ENCODE measurements at regions not wholly inside any gene's neighbourhood (a gene's known extent, or its start where the extent isn't known, plus 50 kb on each side); places are given as distances from the start of the nearest gene placed in this dataset.

GRCh38 chr1:13976485-13976884 lies 276.5 kb downstream of the PRDM2 start:
- Histone ChIP-seq H3K36me3 (ENCODE audit: control insufficient read depth in 2 of 3, insufficient read depth in 3 of 3, low read length in 3 of 3) (no peaks in the 10 kb centered on the region), H3K27me3 (ENCODE audit: control insufficient read depth in 2 of 2, insufficient read depth in 2 of 2, low read length in 2 of 2) (no peaks in the 10 kb centered on the region), H3K9me3 (ENCODE audit: control insufficient read depth in 2 of 3, low read length in 3 of 3) (no peaks in the 10 kb centered on the region), H3K4me1 (ENCODE audit: control insufficient read depth in 2 of 2, insufficient read depth in 2 of 2, low read length in 2 of 2) (no peaks in the 10 kb centered on the region), H3K27ac (ENCODE audit: low read depth, low read length) (no peak overlapping the region), H3K4me3 (ENCODE audit: low read length) (no peak overlapping the region)
- CTCF ChIA-PET: no interaction called here
- H3K27ac Mint-ChIP-seq: no peak overlapping the region
- peaks cover 0 to 2% (median 0%) of the 10 kb centered on the region in 7 donors for H3K4me1 Mint-ChIP-seq
- peaks cover 0 to 31% (median 25%) of the 10 kb centered on the region in 5 donors for H3K27me3 Mint-ChIP-seq
- POLR2A ChIA-PET: no interaction called here
- no peak for ATAC-seq
- no peak for DNase-seq
- peaks cover 0 to 3% (median 0%) of the 10 kb centered on the region in 5 donors for H3K36me3 Mint-ChIP-seq
- intact Hi-C loops (cut with micrococcal nuclease): no loop called here
- H3K9me3 Mint-ChIP-seq: peaks cover 0 to 25% (median 6%) of the 10 kb centered on the region in 11 donors
- H3K4me3 Mint-ChIP-seq: no peak overlapping the region

GRCh38 chr1:13981142-13981541 lies 281.2 kb downstream of the PRDM2 start:
- peaks cover 0 to 2% (median 0%) of the 10 kb centered on the region in 7 donors for H3K4me1 Mint-ChIP-seq
- DNase-seq (no peak), ATAC-seq (no peak)
- H3K4me3 Mint-ChIP-seq: no peak overlapping the region
- H3K9me3 Mint-ChIP-seq: peaks cover 0 to 15% (median 3%) of the 10 kb centered on the region in 11 donors
- Histone ChIP-seq H3K27ac (ENCODE audit: low read depth, low read length) (no peak overlapping the region), H3K4me3 (ENCODE audit: low read length) (no peak overlapping the region), H3K4me1 (ENCODE audit: control insufficient read depth in 2 of 2, insufficient read depth in 2 of 2, low read length in 2 of 2) (no peaks in the 10 kb centered on the region), H3K27me3 (ENCODE audit: control insufficient read depth in 2 of 2, insufficient read depth in 2 of 2, low read length in 2 of 2) (no peaks in the 10 kb centered on the region), H3K9me3 (ENCODE audit: control insufficient read depth in 2 of 3, low read length in 3 of 3) (no peaks in the 10 kb centered on the region), H3K36me3 (ENCODE audit: control insufficient read depth in 2 of 3, insufficient read depth in 3 of 3, low read length in 3 of 3) (no peaks in the 10 kb centered on the region)
- H3K27me3 Mint-ChIP-seq: peaks cover 0 to 13% (median 10%) of the 10 kb centered on the region in 5 donors
- H3K27ac Mint-ChIP-seq: no peak overlapping the region
- intact Hi-C loops (cut with micrococcal nuclease): no loop called here
- no peaks in the 10 kb centered on the region for H3K36me3 Mint-ChIP-seq
- ChIA-PET POLR2A (no interaction called here), CTCF (no interaction called here)

- no peak for DNase-seq
- Histone ChIP-seq H3K4me3 (ENCODE audit: low read length) (no peak overlapping the region), H3K36me3 (ENCODE audit: control insufficient read depth in 2 of 3, insufficient read depth in 3 of 3, low read length in 3 of 3) (no peaks in the 10 kb centered on the region), H3K27ac (ENCODE audit: low read depth, low read length) (no peak overlapping the region), H3K9me3 (ENCODE audit: control insufficient read depth in 2 of 3, low read length in 3 of 3) (no peaks in the 10 kb centered on the region), H3K4me1 (ENCODE audit: control insufficient read depth in 2 of 2, insufficient read depth in 2 of 2, low read length in 2 of 2) (no peaks in the 10 kb centered on the region), H3K27me3 (ENCODE audit: control insufficient read depth in 2 of 2, insufficient read depth in 2 of 2, low read length in 2 of 2) (no peaks in the 10 kb centered on the region)
- H3K4me3 Mint-ChIP-seq: no peak overlapping the region
- no peak overlapping the region for H3K27ac Mint-ChIP-seq
- peaks cover 0 to 7% (median 4%) of the 10 kb centered on the region in 5 donors for H3K27me3 Mint-ChIP-seq
- intact Hi-C loops (cut with micrococcal nuclease): no loop called here
- ChIA-PET POLR2A (no interaction called here), CTCF (no interaction called here)
- no peaks in the 10 kb centered on the region for H3K36me3 Mint-ChIP-seq
- ATAC-seq: no peak
- peaks cover 0 to 2% (median 0%) of the 10 kb centered on the region in 7 donors for H3K4me1 Mint-ChIP-seq
- peaks cover 0 to 16% (median 3%) of the 10 kb centered on the region in 11 donors for H3K9me3 Mint-ChIP-seq
Measured at GRCh38 chr1:13983393-13983792, 283.4 kb downstream of the PRDM2 start.

- H3K27ac Mint-ChIP-seq: no peak overlapping the region
- H3K9me3 Mint-ChIP-seq: peaks cover 0 to 26% (median 7%) of the 10 kb centered on the region in 11 donors
- H3K36me3 Mint-ChIP-seq: peaks cover 0 to 9% (median 0%) of the 10 kb centered on the region in 5 donors
- no peak overlapping the region for H3K4me3 Mint-ChIP-seq
- no peaks in the 10 kb centered on the region for H3K27me3 ChIP-seq (ENCODE audit: control insufficient read depth in 2 of 2, insufficient read depth in 2 of 2, low read length in 2 of 2)
- no peaks in the 10 kb centered on the region for H3K4me1 Mint-ChIP-seq
- intact Hi-C loops (cut with micrococcal nuclease): no loop called here
- no peak overlapping the region for H3K27ac ChIP-seq (ENCODE audit: low read depth, low read length)
- no peaks in the 10 kb centered on the region for H3K36me3 ChIP-seq (ENCODE audit: control insufficient read depth in 2 of 3, insufficient read depth in 3 of 3, low read length in 3 of 3)
- POLR2A ChIA-PET: no interaction called here
- DNase-seq (no peak), ATAC-seq (no peak)
- peaks cover 2 to 52% (median 39%) of the 10 kb centered on the region in 5 donors for H3K27me3 Mint-ChIP-seq
- CTCF ChIA-PET: no interaction called here
- H3K4me3 ChIP-seq (ENCODE audit: low read length): no peak overlapping the region
- H3K9me3 ChIP-seq (ENCODE audit: control insufficient read depth in 2 of 3, low read length in 3 of 3): no peaks in the 10 kb centered on the region
- no peaks in the 10 kb centered on the region for H3K4me1 ChIP-seq (ENCODE audit: control insufficient read depth in 2 of 2, insufficient read depth in 2 of 2, low read length in 2 of 2)
Measured at GRCh38 chr1:13990939-13991338, 291.0 kb downstream of the PRDM2 start.

GRCh38 chr1:13992489-13993285 lies 292.7 kb downstream of the PRDM2 start:
- Histone ChIP-seq H3K4me1 (ENCODE audit: control insufficient read depth in 2 of 2, insufficient read depth in 2 of 2, low read length in 2 of 2) (no peaks in the 10 kb centered on the region), H3K27me3 (ENCODE audit: control insufficient read depth in 2 of 2, insufficient read depth in 2 of 2, low read length in 2 of 2) (no peaks in the 10 kb centered on the region), H3K36me3 (ENCODE audit: control insufficient read depth in 2 of 3, insufficient read depth in 3 of 3, low read length in 3 of 3) (no peaks in the 10 kb centered on the region), H3K27ac (ENCODE audit: low read depth, low read length) (no peak overlapping the region), H3K9me3 (ENCODE audit: control insufficient read depth in 2 of 3, low read length in 3 of 3) (no peaks in the 10 kb centered on the region), H3K4me3 (ENCODE audit: low read length) (no peak overlapping the region)
- intact Hi-C loops (cut with micrococcal nuclease): no loop called here
- no peak for DNase-seq
- peaks cover 0 to 17% (median 0%) of the 10 kb centered on the region in 5 donors for H3K36me3 Mint-ChIP-seq
- no peak overlapping the region for H3K4me3 Mint-ChIP-seq
- peaks cover 2 to 56% (median 44%) of the 10 kb centered on the region in 5 donors for H3K27me3 Mint-ChIP-seq
- ChIA-PET POLR2A (no interaction called here), CTCF (no interaction called here)
- no peaks in the 10 kb centered on the region for H3K4me1 Mint-ChIP-seq
- peaks cover 3 to 25% (median 12%) of the 10 kb centered on the region in 11 donors for H3K9me3 Mint-ChIP-seq
- H3K27ac Mint-ChIP-seq: no peak overlapping the region
- no peak for ATAC-seq

- CTCF ChIA-PET: no interaction called here
- H3K9me3 Mint-ChIP-seq: peaks cover 9 to 36% (median 16%) of the 10 kb centered on the region in 11 donors
Measured at GRCh38 chr1:13994386-13994785, 294.4 kb downstream of the PRDM2 start.

GRCh38 chr1:13996334-13996733 lies 296.3 kb downstream of the PRDM2 start:
- H3K4me3 Mint-ChIP-seq: no peak overlapping the region
- Histone ChIP-seq H3K27ac (ENCODE audit: low read depth, low read length) (no peak overlapping the region), H3K4me3 (ENCODE audit: low read length) (no peak overlapping the region), H3K4me1 (ENCODE audit: control insufficient read depth in 2 of 2, insufficient read depth in 2 of 2, low read length in 2 of 2) (no peaks in the 10 kb centered on the region), H3K9me3 (ENCODE audit: control insufficient read depth in 2 of 3, low read length in 3 of 3) (no peaks in the 10 kb centered on the region), H3K36me3 (ENCODE audit: control insufficient read depth in 2 of 3, insufficient read depth in 3 of 3, low read length in 3 of 3) (no peaks in the 10 kb centered on the region), H3K27me3 (ENCODE audit: control insufficient read depth in 2 of 2, insufficient read depth in 2 of 2, low read length in 2 of 2) (no peaks in the 10 kb centered on the region)
- POLR2A ChIA-PET: no interaction called here
- H3K9me3 Mint-ChIP-seq: peaks cover 15 to 52% (median 27%) of the 10 kb centered on the region in 11 donors
- H3K27me3 Mint-ChIP-seq: peaks cover 0 to 40% (median 35%) of the 10 kb centered on the region in 5 donors
- H3K27ac Mint-ChIP-seq: no peak overlapping the region
- DNase-seq (no peak), ATAC-seq (no peak)
- intact Hi-C loops (cut with micrococcal nuclease): no loop called here
- H3K4me1 Mint-ChIP-seq: no peaks in the 10 kb centered on the region
- peaks cover 0 to 20% (median 4%) of the 10 kb centered on the region in 5 donors for H3K36me3 Mint-ChIP-seq
- CTCF ChIA-PET: no interaction called here

More at GRCh38 chr1:13994386-13994785, 294.4 kb downstream of the PRDM2 start:
- Histone ChIP-seq H3K4me1 (ENCODE audit: control insufficient read depth in 2 of 2, insufficient read depth in 2 of 2, low read length in 2 of 2) (no peaks in the 10 kb centered on the region), H3K36me3 (ENCODE audit: control insufficient read depth in 2 of 3, insufficient read depth in 3 of 3, low read length in 3 of 3) (no peaks in the 10 kb centered on the region), H3K4me3 (ENCODE audit: low read length) (no peak overlapping the region), H3K9me3 (ENCODE audit: control insufficient read depth in 2 of 3, low read length in 3 of 3) (no peaks in the 10 kb centered on the region), H3K27ac (ENCODE audit: low read depth, low read length) (no peak overlapping the region), H3K27me3 (ENCODE audit: control insufficient read depth in 2 of 2, insufficient read depth in 2 of 2, low read length in 2 of 2) (no peaks in the 10 kb centered on the region)
- POLR2A ChIA-PET: no interaction called here
- ATAC-seq (no peak), DNase-seq (no peak)
- no peak overlapping the region for H3K27ac Mint-ChIP-seq
- H3K4me1 Mint-ChIP-seq: no peaks in the 10 kb centered on the region
- H3K27me3 Mint-ChIP-seq: peaks cover 1 to 56% (median 43%) of the 10 kb centered on the region in 5 donors
- peaks cover 0 to 18% (median 2%) of the 10 kb centered on the region in 5 donors for H3K36me3 Mint-ChIP-seq
- H3K4me3 Mint-ChIP-seq: no peak overlapping the region
- intact Hi-C loops (cut with micrococcal nuclease): no loop called here

Measured in naive thymus-derived CD4-positive, alpha-beta T cell (primary cell).